ENCODE measurements at regions not wholly inside any gene's neighbourhood (a gene's known extent, or its start where the extent isn't known, plus 50 kb on each side); places are given as distances from the start of the nearest gene placed in this dataset.

DNA sequence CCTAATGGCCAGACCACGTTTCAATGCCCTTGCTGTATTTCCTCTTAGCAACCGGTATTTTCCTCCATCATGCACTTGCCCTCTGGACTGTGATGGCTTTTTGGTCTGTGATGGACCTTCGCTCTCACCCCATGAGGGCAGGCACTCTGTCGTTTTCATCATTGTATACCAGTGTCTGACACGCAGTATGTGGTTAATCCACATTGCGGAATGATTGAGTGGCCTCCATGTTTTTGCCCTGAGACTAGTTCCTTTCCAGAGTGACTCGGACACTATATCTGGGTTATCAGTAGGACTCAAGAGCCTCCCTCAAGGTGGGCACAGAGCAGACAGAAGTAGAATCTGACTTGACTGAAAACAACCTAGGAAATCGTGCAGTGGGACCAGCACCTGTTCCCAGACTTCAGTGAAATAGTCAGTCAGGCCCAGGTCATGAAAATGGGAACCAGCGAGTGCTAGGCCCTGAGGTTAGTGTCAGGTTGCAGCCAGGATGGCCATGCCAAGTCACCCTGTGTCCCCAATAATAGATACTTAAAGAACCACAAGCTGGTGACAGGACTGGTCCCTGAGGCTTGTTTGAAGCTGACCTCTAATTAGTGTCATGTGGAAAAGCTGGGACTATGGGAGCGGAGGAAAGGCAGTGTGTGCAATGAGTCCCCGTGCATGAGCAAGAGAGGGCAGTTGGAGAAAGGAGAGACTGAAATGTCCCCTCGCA, 464.7 kb downstream of the INSC start:
- TF ChIP-seq, protein P1, sequence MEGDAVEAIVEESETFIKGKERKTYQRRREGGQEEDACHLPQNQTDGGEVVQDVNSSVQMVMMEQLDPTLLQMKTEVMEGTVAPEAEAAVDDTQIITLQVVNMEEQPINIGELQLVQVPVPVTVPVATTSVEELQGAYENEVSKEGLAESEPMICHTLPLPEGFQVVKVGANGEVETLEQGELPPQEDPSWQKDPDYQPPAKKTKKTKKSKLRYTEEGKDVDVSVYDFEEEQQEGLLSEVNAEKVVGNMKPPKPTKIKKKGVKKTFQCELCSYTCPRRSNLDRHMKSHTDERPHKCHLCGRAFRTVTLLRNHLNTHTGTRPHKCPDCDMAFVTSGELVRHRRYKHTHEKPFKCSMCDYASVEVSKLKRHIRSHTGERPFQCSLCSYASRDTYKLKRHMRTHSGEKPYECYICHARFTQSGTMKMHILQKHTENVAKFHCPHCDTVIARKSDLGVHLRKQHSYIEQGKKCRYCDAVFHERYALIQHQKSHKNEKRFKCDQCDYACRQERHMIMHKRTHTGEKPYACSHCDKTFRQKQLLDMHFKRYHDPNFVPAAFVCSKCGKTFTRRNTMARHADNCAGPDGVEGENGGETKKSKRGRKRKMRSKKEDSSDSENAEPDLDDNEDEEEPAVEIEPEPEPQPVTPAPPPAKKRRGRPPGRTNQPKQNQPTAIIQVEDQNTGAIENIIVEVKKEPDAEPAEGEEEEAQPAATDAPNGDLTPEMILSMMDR (conservative IDR thresholded peaks at IDR 0.05) = no peak
- TF ChIP-seq ZFX (IDR thresholded peaks at IDR 0.05) = no peak
